GM21390 (cell line): ENCODE measurements at regions not wholly inside any gene's neighbourhood (a gene's known extent, or its start where the extent isn't known, plus 50 kb on each side); places are given as distances from the start of the nearest gene placed in this dataset.
"Not testable (repeated sequence)": the region's sequence is repeated elsewhere in the genome, so short reads cannot be mapped to it uniquely, and the experiment has no call there.

Experiments
- ATAC-seq: cut with Tn5 transposase; IDR thresholded peaks from one replicate; pipeline ENCODE4 v1.9.1; 2021; ENCODE audit not compliant: unreplicated experiment

DNA sequence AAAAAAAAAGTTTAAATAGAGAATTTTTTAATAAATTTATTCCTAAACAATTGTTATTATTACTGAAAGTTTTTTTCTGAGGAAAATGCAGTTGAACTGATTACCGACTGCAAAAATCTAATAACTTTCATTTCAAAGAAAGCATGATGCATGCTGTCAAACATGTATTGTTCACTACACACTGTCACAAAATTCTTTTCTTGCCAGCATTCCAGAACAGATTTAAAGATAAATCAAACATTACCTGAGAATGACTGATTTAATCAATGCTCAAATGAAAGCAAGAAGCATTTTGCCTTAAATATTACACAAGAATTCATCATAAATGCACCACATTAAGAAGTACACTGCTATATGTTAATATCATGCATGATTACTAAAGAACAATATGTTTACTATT lies 588.3 kb downstream of the SLC16A7 start:
- no peak for ATAC-seq

DNA sequence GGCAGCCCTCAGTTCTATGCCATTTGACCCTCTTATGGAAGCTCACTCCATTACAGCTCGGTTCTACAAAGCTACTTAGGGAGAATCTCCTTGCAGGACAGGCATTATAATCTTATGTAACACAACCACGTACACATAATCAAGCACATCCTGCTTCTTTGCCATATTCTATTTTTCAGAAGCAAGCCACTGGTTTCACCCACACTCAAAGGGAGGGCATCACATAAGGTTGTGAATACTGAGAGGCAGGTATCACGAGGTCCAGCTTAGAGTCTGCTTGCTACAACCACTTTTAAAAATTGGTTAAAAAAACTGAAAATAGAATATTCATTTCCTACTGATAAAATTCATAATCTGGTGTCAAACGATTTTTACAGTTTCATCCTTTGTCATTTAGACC lies 589.2 kb downstream of the SLC16A7 start:
- no peak for ATAC-seq

DNA sequence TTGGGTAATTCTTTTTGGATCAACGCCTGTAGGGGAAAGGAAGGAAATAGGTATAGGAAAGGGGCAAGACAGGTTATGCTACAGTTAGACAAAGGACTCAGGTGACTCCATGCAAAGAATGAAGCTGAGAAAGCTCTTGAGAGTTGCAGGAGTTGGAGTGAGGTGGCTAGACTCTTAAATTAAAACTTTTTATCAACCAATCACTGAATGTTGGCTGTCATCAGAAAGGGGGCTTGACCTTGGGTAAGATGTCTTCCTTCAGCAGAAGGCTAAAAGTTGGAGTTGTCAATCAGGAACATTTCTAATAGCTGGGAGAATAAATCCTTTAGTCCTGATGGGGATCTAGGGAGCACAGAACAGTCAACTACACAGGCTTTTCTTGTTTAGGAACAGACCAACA lies 595.4 kb downstream of the SLC16A7 start:
- ATAC-seq = no peak

DNA sequence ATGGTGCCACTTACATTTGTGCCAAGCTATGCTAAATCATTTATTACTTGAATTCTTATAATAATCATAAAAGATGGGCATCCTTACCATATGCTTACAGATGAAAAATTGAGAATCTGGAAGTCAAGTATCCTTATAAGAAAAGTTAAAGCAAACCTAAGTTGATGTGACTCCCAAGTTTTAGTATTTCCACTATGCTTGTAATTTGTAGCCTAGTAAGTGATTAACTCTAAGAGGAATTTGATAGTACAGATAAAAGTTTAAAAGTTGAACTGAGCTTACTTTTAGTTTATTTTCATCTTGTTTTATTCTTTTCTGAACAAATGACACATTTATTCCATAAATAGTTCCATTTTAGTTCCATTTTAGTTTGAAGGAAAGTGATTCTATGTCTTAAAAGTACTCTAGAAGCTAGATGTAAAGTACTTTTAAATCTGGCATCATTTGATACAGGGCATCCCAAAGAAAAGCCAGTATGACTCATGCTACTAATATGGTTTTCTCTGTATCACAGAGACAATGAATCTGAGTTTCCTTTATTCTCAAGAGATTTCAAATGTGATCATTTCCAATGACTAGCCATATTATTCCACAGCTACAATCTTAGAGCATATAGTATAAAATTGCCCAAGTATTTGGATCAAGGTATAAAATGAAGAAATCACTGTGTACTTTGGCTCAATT lies 596.0 kb downstream of the SLC16A7 start:
- no peak for ATAC-seq

DNA sequence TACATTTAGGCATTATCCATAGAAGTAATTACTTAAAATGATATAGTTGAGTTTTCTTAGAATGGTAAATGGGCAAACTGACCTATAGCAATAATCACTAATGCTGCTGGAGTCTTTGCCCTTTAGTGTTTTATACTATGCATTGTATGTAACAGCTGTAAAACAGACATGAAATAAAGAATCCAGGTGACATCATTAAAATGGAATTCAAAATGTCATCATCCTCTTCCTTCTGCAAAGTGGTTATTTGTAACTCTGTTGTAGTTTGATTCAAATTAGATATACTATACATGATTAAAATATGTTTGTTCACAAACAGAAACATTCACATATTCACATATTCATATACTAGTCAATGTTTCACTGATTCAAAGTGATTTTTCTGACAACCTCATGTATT lies 598.8 kb downstream of the SLC16A7 start:
- ATAC-seq = no peak

DNA sequence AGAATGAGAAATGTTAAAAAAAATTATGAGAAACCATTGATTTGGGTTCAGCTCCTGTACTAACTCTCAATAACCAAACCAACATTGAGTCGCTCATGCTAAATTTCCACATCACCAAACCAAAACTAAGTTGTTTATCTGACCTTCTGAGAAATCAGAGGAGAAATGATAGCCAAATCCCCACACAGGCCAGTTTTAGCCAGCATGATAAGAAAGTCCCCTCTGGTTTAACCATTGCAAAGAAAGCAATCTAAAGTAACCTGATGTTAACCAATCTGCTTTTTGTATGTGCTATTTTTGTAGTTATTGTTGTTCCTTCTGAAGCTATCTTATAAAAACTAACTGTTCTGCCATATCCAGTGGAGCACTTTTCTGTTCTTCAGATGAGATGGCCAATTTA lies 599.7 kb downstream of the SLC16A7 start:
- ATAC-seq = no peak

DNA sequence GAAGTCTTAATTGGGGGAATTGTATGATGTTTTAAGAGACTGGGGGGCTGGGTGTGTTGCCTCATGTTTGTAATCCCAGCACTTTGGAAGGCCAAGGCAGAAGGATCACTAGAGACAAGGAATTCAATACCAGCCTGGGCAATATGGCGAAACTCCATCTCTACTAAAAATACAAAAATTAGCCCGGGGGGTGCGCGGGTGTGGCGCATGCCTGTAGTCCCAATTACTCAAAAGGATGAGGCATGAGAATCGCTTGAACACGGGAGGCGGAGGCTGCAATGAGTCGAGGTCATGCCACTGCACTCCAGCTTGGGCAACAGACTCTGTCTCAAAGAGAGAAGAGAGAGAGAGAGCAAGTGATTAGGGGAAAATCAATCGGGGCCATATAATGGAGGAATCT lies 600.5 kb downstream of the SLC16A7 start:
- no peak for ATAC-seq

DNA sequence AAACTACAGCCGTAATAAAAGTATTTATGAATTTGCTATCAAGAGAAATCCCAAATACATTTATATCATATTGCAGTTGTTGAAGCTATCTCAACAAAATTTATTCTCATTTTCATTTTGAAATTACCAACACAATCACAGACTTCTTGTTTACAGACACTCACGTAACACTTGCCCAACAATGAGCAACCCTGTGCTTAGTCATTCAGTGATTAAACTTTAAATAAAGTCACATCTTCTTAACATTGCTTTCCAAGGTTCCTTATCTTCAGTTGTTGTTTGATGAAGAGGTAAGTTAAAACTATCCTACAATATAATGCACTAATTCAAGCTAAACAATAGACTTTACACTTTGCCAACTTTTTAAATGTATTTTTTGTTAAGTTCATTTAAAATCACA lies 601.8 kb downstream of the SLC16A7 start:
- ATAC-seq = no peak

DNA sequence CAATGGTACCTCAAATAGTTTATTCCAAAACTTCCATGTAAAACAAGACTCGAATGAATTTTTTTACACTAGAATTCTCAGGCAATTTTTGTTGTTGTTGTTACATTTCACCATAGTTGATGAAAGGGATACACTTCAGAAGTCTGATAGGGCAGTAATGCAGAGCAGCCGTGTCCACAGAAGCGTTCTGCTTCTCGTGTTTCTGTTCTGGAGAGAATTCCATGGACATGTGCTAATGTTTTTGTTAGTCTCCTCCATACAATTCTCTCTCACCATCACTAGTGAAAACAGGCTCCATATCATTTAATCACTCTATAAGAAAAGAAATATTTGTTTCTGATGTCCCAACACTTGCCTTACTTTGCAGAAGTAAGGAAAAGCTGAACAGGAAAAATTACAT lies 606.1 kb downstream of the SLC16A7 start:
- no peak for ATAC-seq

DNA sequence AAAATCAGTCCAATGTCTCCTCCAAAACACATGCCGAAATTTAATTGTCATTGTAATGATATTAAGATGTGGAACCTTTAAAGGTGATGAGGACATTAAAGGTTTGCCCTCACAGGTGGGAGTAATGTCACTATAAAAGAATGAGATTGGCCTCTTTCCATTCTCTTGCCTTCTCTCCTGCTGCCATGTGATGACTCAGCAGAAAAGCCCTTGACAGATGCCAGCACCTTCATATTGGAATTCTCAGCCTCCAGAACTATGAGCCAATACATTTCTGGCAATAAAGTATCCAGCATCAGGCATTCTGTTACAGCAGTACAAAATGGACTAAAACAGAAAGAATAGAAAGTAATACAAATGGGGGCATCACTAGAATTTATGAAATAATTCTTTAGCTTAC lies 609.7 kb downstream of the SLC16A7 start:
- no peak for ATAC-seq

DNA sequence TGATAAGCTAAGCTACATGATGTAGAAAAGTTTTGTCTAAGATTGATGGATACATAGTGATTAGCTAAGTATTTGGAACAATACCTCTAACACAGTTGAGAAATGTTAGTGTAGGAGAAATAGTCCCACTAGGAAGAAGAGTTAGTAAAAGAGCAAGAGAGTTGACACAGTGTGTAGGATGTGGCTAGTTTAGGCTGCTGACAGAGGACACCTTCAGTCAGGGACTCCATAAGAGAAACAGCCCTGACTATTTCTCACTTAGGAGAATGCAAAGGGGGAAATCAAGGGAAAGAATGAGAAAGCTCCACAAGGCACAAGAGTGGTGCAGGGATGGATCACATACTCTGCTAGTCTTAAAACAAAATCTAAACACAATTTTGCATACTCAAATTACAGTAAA lies 613.7 kb downstream of the SLC16A7 start:
- ATAC-seq = no peak

DNA sequence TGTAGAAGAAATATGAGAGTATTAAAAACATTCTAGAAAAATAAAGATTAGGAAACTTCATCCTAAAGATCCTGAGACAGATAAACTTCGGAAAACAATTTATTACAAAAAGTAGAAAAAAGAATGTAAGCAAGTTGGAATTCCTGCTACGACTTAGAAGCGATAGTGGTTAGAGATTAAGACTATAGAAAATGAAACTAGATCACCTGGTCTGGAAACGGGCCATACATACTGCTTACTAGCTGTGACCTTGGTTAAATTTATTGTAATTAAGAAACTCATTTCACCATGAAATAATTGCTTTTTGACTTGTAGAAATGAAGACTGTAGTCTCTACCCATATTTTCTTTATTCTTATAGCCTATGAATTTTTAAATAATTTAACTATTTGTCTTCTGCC lies 614.1 kb downstream of the SLC16A7 start:
- no peak for ATAC-seq

DNA sequence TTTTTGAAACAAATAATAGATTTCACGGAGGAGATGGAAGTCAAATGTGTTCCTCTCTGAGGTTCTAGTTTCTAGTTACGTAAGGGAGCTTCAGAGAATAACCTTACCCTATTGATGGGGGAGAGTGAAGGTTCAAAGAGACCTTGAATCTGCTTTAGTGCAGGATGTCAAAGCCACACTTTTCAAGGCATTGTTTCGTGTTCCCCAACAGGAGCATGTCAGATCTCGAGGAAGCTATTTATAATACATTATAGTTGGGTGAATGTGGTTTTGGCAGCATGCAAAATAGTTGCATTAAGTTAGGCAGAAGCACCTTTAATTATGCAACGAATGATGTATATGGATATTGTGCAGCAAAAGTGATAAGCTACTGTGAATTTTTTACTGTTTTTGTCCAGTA lies 614.9 kb downstream of the SLC16A7 start:
- ATAC-seq = no peak

DNA sequence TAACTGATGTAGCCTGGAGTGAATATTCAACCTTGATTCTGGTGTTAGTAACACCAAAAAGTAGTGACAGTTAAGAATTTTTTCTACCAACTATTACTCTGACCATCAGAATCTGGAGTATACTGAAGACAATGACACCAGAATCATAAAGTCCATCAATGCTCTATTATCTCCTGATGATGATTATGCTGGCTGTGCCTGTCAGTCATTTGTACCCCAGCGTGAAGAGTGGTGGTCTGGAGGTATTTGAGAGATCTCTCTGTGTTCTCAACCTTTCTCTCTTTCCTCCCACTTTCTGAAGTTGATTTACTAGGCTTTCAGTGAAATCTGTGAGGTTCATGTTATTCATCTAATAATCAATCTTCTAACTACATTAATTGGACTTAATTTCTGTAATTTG lies 615.4 kb downstream of the SLC16A7 start:
- ATAC-seq = no peak

DNA sequence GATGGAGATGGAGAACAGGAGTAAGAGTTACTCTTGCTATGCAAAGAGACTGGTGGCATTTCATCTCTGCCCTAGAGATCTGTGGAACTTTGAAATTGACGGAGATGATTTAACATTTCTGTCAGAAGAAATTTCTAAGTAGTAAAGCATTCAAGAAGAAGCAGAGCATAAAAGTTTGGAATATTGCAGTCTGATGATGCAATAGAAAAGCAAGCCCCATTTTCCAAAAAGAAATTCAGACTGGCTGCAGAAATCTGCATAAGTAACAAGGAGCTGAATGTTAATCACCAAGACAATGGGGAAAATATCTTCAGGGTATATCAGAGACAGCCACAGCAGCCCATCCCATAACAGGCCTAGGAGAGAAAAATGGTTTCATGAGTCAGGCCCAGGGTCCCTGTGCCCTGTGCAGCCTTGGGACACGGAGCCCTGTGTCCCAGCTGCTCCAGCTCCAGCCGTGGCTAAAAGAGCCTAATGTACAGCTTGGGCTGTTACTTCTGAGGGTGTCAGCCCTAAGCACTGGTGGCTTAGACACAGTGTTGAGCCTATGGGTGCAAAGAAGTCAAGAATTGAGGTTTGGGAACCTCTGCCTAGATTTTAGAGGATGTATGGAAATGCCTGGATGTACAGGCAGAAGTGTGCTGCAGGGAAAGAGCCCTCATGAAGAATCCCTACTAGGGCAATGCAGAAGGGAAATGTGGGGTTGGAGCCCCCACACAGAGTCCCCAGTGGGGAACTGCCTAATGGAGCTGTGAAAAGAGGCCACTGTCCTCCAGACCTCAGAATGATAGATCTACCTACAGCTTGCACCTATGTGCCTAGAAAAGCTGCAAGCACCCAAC lies 616.6 kb downstream of the SLC16A7 start:
- no peak for ATAC-seq

DNA sequence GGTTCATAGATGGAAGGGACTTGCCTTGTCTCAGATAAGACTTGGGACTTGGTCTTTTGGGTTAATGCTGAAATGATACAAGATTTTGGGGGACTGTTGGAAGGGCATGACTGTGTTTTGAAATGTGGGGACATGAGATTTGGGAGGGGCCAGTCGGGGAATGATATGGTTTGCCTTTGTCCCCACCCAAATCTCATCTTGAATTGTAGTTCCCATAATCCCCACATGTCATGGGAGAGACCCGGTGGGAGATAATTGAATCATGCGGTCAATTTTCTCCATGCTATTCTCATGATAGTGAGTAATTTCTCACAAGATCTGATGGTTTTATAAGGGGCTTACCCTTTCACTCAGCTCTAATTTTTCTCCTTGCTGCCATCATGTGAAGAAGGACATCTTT lies 617.4 kb downstream of the SLC16A7 start:
- ATAC-seq = not testable (repeated sequence)

DNA sequence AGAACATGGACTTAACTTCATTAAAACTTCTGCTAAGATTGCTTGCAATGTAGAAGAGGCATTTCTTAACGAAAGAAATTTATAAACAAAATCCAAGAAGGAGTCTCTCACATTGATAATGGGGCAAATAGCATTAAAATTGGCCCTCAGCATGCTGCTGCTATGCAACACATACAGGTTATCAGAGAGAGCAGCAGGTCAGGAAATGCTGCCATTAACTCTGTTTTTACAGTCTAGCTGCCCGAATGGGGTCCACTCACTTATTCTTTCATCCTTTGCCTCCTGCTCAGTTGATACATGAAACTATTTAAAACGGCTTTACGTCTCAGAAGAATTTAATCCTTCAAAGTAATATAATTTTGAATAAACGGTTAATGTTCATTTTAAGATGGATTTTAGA lies 620.4 kb downstream of the SLC16A7 start:
- no peak for ATAC-seq

DNA sequence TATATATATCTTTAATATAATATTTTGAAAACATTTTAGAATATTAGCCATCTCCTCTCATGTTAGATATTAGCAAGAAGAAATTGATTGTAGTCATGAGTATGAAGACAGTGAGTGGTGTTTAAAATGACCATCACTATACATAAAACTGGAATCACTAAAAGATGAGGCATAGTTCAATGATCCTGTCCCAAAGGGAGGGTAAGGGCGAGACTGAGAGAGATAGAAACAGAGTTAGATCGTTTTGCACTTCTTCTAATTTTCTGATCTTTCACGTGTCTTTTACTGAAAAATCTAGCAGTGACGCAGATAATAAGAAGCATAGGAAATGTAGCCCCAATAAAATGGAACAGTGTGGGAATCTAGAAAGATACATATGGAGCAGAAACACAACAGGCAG lies 627.4 kb downstream of the SLC16A7 start:
- ATAC-seq = no peak

DNA sequence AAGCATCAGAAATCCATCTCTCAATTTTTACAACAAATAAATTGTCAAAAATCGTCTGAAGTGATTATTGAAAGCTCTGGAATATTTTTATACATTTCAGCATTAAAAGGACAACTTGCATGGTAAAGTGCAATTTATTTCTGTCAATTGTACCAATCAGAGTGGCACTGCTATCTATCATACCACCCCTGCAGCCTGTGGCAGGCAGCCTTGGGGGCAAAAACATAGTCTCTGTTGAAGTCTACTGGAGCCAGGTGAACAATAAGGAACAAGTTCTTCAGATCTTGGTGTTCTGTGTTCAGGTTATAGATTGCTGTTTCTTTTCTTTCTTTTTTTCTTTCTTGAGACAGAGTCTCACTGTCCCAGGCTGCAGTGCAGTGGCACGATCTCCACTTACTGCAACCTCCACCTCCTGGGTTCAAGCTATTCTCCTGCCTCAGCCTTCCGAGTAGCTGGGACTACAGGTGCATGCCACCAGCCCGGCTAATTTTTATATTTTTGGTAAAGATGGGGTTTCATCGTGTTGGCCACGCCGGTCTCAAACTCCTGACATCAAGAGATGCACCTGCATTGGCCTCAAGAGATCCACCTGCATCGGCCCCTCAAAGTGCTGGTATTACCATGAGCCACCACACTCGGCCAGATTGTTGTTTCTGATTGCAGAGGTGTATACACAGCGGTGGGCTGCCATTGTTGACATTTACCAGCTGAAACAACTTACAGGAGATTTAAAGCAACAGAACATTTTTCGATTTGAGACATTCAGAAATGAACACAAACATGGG lies 629.6 kb downstream of the SLC16A7 start:
- no peak for ATAC-seq

DNA sequence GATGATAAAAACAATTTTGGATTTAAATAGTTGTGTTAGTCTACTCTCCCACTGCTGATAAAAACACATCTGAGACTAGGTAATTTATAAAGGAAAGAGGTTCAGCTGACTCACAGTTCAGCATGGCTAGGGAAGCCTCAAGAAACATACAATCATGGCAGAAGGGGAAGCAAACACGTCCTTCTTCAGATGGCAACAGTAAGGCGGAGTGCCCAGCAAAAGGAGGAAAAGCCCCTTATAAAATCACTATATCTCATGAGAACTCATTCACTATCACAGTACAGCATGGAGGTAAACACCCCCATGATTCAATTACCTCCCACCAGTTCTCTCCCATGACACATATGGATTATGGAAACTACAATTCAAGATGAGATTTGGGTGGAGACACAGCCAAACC lies 632.1 kb downstream of the SLC16A7 start:
- ATAC-seq = no peak

DNA sequence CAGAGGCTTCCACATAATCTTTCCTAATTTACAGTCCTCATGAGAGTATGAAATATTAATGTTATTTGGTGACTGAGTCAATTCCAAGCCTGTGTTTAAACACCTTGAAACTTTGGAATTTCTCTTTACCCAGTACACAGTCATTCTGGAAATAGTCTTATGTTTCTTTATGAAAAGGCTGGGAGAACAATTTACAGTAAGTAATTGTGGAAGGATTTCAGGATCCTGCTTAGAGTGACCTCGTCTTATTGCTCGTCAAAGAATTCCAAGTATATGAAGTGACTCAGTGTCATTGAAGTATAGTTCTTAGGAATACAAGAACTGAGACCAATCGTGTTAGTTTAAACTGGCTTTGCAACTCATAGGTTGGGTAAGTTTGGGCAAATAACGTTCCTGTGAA lies 634.2 kb downstream of the SLC16A7 start:
- ATAC-seq = no peak

DNA sequence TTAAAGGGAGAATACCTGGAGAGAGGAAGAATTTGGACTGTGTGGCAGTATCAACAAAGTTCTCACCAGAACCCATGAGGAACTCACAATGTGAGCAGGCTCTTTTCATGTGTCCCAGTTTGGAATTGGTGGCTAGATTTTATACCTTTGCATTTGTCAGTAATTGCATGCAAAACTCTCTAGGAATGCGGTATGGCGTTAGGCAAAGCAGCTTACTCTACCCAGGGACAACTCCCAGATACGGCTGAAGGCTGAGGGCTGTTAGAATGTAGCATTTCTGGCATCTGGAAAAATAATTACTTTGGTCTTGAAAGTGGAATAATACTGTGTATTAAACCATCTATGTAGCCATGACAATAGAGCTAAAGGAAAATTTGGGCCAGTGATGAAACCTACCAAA lies 635.5 kb downstream of the SLC16A7 start:
- no peak for ATAC-seq
